ENCODE measurements at regions not wholly inside any gene's neighbourhood (a gene's known extent, or its start where the extent isn't known, plus 50 kb on each side); places are given as distances from the start of the nearest gene placed in this dataset.

DNA sequence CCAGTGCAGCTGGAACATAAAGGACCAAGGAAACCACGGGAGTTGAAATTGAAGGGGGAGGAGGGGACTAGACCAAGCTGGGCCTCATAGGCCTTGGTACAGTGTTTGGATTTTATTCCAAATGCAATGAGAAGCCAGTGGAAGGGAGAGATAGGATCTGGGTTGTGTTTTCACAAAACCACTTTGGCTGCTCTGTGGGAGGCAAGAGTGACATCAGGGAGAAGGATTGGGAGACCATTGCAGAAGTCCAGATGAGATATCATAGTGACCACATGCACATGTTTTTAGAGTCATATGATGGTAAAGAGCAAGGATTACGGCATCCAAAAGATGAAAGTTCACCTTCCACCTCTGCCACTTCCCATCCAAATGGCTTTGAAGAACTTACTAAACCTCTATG is 210.2 kb downstream of the PAX3 start:
- TF ChIP-seq POLR2A (conservative IDR thresholded peaks at IDR 0.05), result no peak
- TF ChIP-seq NCOA2 (IDR thresholded peaks at IDR 0.05; ENCODE audit: partially characterized antibody in 2 of 2), result no peak
- TF ChIP-seq, protein P1, sequence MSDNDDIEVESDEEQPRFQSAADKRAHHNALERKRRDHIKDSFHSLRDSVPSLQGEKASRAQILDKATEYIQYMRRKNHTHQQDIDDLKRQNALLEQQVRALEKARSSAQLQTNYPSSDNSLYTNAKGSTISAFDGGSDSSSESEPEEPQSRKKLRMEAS (CRISPR knock-in tag; IDR thresholded peaks at IDR 0.05), result no peak
- TF ChIP-seq MAFG (tag; conservative IDR thresholded peaks at IDR 0.05), result no peak
- TF ChIP-seq ZNF263 (CRISPR knock-in tag; IDR thresholded peaks at IDR 0.05; ENCODE audit: borderline replicate concordance), result no peak
- no peak for TF ChIP-seq FOXM1 (IDR thresholded peaks at IDR 0.05; ENCODE audit: low read depth)
- no peak for TF ChIP-seq FOXM1 (CRISPR knock-in tag; IDR thresholded peaks at IDR 0.05; ENCODE audit: low read depth)

Measured in K562 (cell line).